ENCODE measurements at regions not wholly inside any gene's neighbourhood (a gene's known extent, or its start where the extent isn't known, plus 50 kb on each side); places are given as distances from the start of the nearest gene placed in this dataset.
A peak's percentile ranks its signal among the peaks of the same experiment; 100 is the strongest.

GRCh38 chr7:98514211-98515031 is 102.7 kb upstream of the NPTX2 start:
- DNase-seq: no peak

DNA sequence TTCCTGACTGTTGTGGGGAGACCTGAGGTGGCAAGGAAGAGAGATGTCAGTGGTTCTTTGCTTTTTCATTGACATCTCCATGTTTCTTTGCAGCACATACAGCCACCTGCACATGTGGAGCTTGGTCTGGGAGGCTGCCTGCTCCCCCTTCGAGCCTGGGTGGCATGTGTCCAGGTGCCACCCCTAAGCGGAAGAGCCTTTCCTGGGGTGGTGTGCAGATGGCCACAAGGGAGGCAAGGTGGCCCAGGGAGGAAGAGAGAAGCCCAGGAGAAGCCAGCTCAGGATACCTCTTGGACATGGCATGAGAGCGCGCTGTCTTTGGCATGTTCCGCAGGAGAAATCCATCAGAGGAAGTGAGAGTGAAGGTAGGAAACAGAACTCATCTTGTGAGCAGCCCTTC is 105.9 kb upstream of the NPTX2 start:
- DNase-seq: no peak

- DNase-seq: no peak
These were observed 107.2 kb upstream of the NPTX2 start for GRCh38 chr7:98509836-98510235.

DNA sequence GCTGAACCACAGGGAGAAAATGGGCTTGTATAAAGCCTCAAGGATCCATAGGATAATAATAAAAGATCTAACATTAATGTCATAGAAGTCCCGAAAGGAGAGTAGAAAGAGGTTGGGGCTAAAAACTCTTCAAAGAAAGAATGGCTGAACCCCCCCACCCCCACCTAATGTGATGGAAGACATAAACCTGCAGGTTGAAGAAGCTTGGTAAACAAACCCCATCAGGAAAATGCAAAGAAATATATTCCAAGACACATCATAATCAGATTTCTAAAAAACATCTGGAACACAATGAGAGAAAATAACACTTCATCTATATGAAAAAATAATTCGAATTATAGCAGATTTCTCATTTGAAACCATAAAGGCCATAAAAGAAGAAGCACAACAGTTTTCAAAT is 105.6 kb upstream of the BAIAP2L1 start:
- no peak for DNase-seq

DNA sequence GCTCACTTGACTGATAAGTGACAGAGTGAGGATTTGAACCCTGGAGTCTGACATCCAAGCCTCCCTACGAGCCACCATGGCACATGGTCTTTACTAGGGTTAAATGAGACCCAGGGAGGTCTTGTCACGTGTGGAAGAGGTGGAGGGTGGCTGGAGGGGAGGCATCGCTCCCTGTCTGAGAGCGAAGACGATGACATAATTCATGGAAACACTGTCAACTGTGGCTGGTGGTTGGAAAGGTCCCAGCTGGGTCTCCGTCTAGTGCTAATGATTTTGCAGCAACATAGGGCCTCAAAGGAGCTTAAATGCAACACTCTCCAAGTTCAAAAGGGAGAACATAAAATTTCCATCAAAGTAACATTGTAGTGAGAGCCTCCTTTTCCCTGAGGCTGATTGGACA is 99.9 kb upstream of the BAIAP2L1 start:
- no peak for DNase-seq

DNA sequence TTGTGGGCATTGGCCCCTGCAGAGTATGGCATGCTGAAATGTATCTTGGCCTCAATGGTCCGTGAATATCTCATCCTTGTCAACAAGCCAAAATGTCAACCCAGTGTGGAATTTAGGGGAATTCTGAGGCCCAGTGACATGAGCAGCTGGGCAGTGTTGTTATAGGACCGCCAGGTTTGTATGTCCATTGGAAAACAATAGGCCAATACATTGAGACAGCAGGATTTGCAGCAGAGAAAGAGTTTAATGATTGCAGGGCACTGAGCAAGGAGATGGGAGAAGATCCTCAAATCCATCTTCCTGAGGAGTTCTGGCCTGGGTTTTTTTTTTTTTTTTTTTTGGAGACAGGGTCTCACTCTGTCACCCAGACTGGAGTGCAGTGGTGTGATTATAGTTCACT is 95.7 kb upstream of the BAIAP2L1 start:
- no peak for DNase-seq

GRCh38 chr7:98495200-98495955 is 94.5 kb upstream of the BAIAP2L1 start:
- DNase-seq: no peak

DNA sequence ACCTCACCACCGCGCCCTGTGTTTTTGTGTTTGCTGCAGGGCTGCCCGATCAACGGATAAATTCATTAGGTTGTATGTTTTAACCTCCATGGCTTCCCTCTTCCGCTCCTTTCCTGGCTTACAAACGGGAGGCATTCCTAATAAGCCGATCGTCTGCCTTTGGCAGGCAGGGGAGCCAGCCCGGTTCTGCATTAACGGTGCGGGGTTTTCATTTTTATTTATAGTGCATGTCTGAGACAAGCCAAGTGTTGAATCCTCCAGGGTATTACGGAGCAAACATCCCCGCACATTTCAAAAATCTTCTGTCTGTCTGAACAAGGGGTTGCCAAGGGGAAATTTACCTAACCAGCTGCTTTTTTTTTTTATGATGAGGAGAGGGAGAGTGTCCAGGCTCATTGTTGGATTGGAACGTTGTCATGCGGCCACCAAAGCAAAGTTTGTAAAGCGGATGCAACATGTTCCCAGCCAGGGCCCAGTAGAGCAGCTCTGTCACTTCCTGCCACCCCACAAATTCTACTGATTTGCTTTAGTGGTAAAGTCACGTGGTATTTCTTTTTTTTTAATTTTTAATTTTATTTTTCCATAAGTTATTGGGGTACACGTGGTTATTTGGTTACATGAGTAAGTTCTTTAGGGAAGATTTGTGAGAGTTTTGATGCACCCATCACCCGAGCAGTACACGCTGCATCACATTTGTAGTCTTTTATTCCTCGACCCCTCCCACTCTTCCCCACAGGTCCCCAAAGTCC is 92.3 kb upstream of the BAIAP2L1 start:
- DNase-seq: no peak

GRCh38 chr7:98488167-98488566 is 87.3 kb upstream of the BAIAP2L1 start:
- no peak for DNase-seq

- DNase-seq: no peak
These were observed 83.2 kb upstream of the BAIAP2L1 start for GRCh38 chr7:98483964-98484545.

DNA sequence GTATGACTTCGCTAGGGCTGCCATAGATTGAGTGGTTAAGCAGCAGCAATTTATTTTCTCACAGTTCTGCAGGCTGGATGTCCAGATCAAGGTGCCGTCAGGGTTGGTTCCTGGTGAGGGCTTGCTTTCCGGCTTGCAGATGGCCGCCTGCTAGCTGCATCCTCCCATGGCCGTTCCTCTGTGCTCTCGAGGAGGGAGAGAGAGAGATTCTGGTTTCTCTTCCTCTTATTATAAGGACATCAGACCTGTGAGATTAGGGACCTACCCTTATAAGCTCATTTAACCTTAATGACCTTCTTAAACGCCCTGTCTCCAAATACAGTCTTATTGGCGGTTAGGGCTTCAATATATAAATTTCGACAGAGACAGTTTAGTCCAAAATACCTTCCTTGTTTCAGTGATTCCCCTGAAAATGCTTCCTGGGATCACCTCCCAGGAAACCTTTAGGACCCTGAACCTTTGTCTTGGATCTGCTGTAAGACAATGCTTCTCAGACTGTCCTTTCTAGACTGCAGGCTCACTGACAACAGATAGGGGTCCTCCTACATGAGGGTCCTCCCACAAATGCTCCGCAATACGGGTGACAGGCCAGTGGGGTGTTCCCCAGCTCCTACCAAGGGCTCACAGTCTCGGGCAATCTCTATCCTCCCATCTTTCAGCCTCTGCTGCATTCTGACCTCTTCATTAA is 82.5 kb upstream of the BAIAP2L1 start:
- DNase-seq: no peak

DNA sequence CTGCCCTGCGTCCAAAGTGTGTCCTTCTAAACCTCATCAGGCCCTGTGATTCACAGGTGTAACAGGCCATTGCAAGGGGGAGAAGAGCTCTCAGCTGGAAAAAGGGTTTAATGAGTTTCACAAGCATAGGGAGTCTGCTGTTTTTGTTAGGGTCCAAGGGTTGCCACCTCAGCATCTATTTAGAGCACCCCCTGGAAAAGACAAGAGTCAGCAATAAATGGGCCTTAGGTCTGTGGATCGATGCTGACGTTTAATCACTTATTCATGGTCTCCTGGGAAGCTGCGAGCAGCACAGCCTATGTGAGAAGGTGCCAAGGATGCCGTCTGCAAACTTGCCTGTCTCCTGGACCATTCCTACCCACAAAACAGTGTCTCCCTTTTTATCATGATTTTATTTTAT is 78.4 kb upstream of the BAIAP2L1 start:
- DNase-seq: no peak

GRCh38 chr7:98475352-98475751 is 74.5 kb upstream of the BAIAP2L1 start:
- DNase-seq: no peak

DNA sequence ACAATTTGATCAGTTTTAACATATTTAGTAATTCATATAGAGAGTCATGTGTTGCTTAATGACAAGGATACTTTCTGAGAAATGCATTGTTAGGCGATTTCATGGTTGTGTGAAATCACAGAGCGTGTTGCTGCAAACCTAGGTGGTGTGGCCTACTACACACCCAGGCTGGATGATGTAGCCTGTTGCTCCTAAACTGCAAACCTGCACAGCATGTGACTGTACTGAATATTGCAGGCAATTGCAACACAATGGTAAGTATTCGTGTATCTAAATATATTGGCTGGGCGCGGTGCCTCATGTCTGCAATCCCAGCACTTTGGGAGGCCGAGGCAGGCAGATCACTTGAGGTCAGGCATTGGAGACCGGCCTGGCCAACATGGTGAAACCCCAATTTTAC is 73.7 kb upstream of the BAIAP2L1 start:
- no peak for DNase-seq

- no peak for DNase-seq
These were observed 71.6 kb upstream of the BAIAP2L1 start for GRCh38 chr7:98472521-98472954.

DNA sequence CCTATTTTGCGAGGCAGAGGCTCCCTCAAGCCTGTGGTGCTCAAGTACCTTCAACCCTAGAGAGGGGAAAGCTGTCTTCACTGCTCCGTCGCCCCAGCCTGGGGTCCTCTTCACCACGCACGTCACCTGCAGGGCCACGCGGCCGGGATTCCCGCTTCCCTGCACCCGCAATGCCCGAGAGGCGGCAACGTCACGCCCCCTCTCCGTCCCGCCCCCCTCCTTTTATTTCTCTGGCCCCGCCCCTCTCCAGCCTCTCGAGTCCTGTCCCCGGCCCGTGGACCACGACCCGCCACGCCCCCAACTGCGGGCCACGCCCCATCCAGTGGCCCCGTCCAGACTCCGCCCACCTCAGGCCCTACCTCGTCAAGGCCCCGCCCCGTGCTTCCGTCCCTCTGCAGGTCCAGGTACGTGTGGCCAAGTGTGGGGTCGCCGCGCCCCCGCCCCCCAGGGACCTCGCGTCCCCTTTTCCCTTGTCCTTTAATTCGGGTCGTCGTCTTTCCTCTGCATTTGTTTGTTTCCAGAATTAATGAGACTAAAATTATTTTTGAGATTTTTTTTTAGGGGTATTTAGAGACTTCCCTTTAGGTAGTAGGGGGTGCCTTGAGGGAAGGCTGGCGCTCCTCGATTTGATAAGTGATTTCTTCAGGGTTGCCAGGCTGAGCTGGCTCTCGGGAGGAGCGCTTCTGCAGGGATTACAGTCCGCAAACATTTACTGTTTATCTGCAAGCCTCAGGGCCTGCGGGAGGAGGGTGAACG is 69.8 kb upstream of the BAIAP2L1 start:
- peak; percentile 15 for DNase-seq

GRCh38 chr7:98469088-98469487 is 68.2 kb upstream of the BAIAP2L1 start:
- DNase-seq: no peak

DNA sequence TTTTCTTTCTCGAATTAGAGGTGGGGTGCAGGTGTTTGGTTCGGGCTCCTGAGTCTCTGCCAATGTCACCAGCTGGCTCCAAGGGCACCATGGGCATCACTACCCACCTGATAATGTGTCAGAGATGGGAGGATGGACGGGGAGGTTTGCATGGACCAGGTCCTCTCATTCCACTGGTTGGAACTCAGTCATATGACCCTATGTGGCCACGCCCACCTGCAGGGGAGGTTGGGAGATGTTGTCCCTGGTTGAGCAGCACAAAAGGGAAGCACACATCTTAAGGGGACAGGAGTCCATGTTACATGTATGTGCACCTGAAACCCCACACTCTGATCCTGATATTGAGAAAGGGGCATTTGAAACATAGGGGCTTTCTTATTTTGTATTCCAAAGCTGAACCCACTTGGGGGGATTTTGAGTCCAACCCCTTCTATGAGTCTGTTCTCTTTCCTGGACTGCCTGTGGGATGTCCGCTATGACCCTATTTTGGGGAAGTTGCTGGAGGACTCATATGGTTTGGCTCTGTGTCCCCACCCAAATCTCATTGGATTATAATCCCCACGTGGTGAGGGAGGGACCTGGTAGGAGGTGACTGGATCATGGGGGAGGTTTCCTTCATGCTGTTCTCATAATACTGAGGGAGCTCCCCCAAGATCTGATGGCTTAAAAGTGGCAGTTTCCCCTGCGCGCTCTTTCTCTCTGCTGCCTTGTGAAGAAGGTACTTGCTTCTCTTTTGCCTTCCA is 66.9 kb upstream of the BAIAP2L1 start:
- no peak for DNase-seq

DNA sequence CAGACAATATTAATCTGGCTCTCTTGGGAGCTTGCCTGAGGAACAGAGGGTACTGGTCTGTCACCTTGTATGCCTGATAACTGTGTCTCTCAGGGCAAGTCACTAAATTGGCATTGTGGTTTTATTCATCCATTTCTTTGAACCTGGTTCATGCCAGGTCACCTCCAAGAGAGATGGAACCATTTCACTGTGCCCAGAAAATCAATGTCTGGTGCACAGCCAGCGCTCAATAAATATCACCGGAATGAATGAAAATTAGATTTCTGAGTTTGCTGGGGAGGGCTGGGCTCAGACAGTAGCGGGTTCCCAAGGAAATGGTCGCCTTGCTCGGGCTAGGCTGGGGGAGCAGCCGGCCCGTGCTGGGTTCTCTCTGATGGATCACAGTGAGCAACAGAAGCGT is 64.1 kb upstream of the BAIAP2L1 start:
- DNase-seq: no peak

DNA sequence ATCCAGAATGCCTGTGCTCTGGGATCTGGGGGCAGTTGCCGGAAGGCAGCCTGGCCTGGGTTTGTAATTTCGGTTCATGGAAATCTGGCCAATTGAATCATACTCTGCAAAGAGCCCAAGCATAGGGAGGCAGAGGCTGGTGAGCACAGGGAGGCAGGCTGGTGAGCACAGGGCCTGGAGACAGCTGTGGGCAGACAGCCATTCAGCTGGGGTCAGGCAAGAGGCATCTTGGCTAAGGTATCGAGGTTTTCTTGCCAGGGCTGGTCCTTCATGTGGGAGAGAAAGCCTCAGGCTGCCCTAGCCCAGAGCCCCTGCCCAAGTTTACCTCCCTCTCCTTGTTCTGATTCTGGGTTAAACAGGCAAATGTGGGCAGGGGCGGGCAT is 63.7 kb upstream of the BAIAP2L1 start:
- no peak for DNase-seq

Data from activated CD4-positive, alpha-beta T cell treated with anti-CD3 and anti-CD28 coated beads, Interleukin-10, Interleukin-2, amounts not matched to agents 100 ng/mL and 50 ng/mL, durations not matched to agents 16 hours and 8 hours (primary cell).